Endothelial cell of umbilical vein (primary cell): ENCODE measurements at regions not wholly inside any gene's neighbourhood (a gene's known extent, or its start where the extent isn't known, plus 50 kb on each side); places are given as distances from the start of the nearest gene placed in this dataset. TPM values are rescaled to one million over a fixed set of nuclear protein-coding genes. Genes with fewer than 3 reads are reported as not detected.

ENCODE experiments used
- BruUV-seq: library from RNA; stranded (reverse); fragments of 400-500 nt; replicated peaks from 2 replicates; lab custom pipeline; 2021; lab: Mats Ljungman, UMichigan
- CTCF ChIA-PET: fragments of 300-600, 350-600 bp; sonication (Branson Sonifier 250); formaldehyde crosslinking; loops from one replicate; lab custom pipeline; 2021; ENCODE audit warnings: antibody characterized with exemption, inconsistent platforms; lab: Charles Lee
- POLR2A ChIA-PET: fragments of 300-600, 350-600 bp; sonication (Branson Sonifier 250); formaldehyde crosslinking; loops from one replicate; lab custom pipeline; 2021; ENCODE audit warnings: antibody characterized with exemption, inconsistent platforms; lab: Charles Lee
- DNase-seq: peaks from one replicate; pipeline ENCODE4 v3.0.0-alpha.2; 2011; ENCODE audit warnings: low read depth, low spot score
- FAIRE-seq: peaks from 2 replicates; lab custom pipeline; 2011; peaks lifted over from hg19 to GRCh38; lab: Jason Lieb, UNC
- H2AFZ ChIP-seq: 2 replicates; pipeline ENCODE4 v1.6.0; 2012; ENCODE audit warnings: low read depth, low read length, control low read depth, inconsistent platforms
- H3K27ac ChIP-seq: 2 replicates; pipeline ENCODE4 v1.5.1; 2011; ENCODE audit warnings: low read depth, mild to moderate bottlenecking, control low read depth, low read length, moderate library complexity; ENCODE audit not compliant: insufficient read depth
- H3K27me3 ChIP-seq, 2 experiments: 2 replicates each; pipeline versions ENCODE4 v1.6.0 to v1.6.1; 2011; ENCODE audit warnings: low read length in 2 of 2, mixed read lengths in 1 of 2; ENCODE audit not compliant: control insufficient read depth in 2 of 2, insufficient read depth in 2 of 2
- H3K36me3 ChIP-seq, 2 experiments: 2 replicates in 1 of 2; 3 replicates in 1 of 2; pipeline ENCODE4 v1.5.1; 2011; ENCODE audit warnings: low read length in 2 of 2, mild to moderate bottlenecking in 1 of 2, moderate library complexity in 1 of 2; ENCODE audit not compliant: control insufficient read depth in 2 of 2, insufficient read depth in 2 of 2; ENCODE audit errors: extremely low read depth in 1 of 2
- H3K4me1 ChIP-seq: 3 replicates; pipeline ENCODE4 v1.5.1; 2011; ENCODE audit warnings: mild to moderate bottlenecking, low read length; ENCODE audit not compliant: control insufficient read depth, insufficient read depth; ENCODE audit errors: extremely low read depth
- H3K4me2 ChIP-seq: 2 replicates; pipeline ENCODE4 v1.6.1; 2011; ENCODE audit warnings: low read length, control low read depth, mixed read lengths; ENCODE audit not compliant: insufficient read depth
- H3K4me3 ChIP-seq, 3 experiments: fragments of 200-600 bp in 1 of 3; sonication (generic), shearing (Covaris generic) in 1 of 3; replicated peaks in 1 of 3; 2 replicates each; pipeline ENCODE4 v1.5.1; 2011 to 2016; ENCODE audit warnings: control low read depth in 3 of 3, low read length in 3 of 3, mild to moderate bottlenecking in 2 of 3, inconsistent platforms in 1 of 3, low read depth in 1 of 3, moderate library complexity in 1 of 3; ENCODE audit not compliant: insufficient read depth in 1 of 3
- H3K79me2 ChIP-seq: 2 replicates; pipeline ENCODE4 v1.6.0; 2012; ENCODE audit warnings: low read length, inconsistent platforms; ENCODE audit not compliant: control insufficient read depth, insufficient read depth
- H3K9ac ChIP-seq: replicated peaks from 2 replicates; pipeline ENCODE3; 2011; ENCODE audit warnings: low read length, control low read depth; ENCODE audit not compliant: insufficient read depth; ENCODE audit errors: extremely low read depth
- H3K9me1 ChIP-seq: replicated peaks from 3 replicates; pipeline ENCODE4 v1.6.0; 2011; ENCODE audit warnings: mild to moderate bottlenecking, low read length; ENCODE audit not compliant: control insufficient read depth, insufficient read depth; ENCODE audit errors: extremely low read depth
- H3K9me3 ChIP-seq: replicated peaks from 2 replicates; pipeline ENCODE4 v1.5.1; 2012; ENCODE audit warnings: low read length, inconsistent platforms; ENCODE audit not compliant: control insufficient read depth, insufficient read depth
- H4K20me1 ChIP-seq: replicated peaks from 2 replicates; pipeline ENCODE3; 2011; ENCODE audit warnings: mild to moderate bottlenecking, low read length; ENCODE audit not compliant: control insufficient read depth, insufficient read depth; ENCODE audit errors: extremely low read depth
- CTCF ChIP-seq, 2 donors: IDR thresholded peaks; 1 replicate in 1 of 2; 2 replicates in 1 of 2; pipeline ENCODE4 v1.5.1; 2011; ENCODE audit warnings: low read length in 2 of 2, mild to moderate bottlenecking in 2 of 2, moderate library complexity in 2 of 2, control low read depth in 1 of 2, inconsistent platforms in 1 of 2, low read depth in 1 of 2; ENCODE audit not compliant: insufficient read depth in 1 of 2; ENCODE audit errors: extremely low read depth in 1 of 2
- EZH2 ChIP-seq: IDR thresholded peaks from 2 replicates; pipeline ENCODE4 v1.6.1; 2012; ENCODE audit warnings: borderline replicate concordance, low read depth, mild to moderate bottlenecking, moderate library complexity, low read length, inconsistent platforms; ENCODE audit not compliant: severe bottlenecking
- FOS ChIP-seq: IDR thresholded peaks from 2 replicates; pipeline ENCODE4 v1.6.1; 2011; ENCODE audit warnings: mild to moderate bottlenecking, low read length, moderate library complexity, borderline replicate concordance; ENCODE audit not compliant: insufficient read depth
- GATA2 ChIP-seq: IDR thresholded peaks from 2 replicates; pipeline ENCODE4 v1.7.0; 2011; ENCODE audit warnings: low read depth, mild to moderate bottlenecking, moderate library complexity, mixed read lengths, low read length; ENCODE audit not compliant: insufficient read length, insufficient read depth
- JUN ChIP-seq: IDR thresholded peaks from 2 replicates; pipeline ENCODE4 v1.6.1; 2011; ENCODE audit warnings: borderline replicate concordance, low read depth; ENCODE audit not compliant: insufficient read length, insufficient read depth
- MAX ChIP-seq: IDR thresholded peaks from 2 replicates; pipeline ENCODE4 v1.6.1; 2011; ENCODE audit not compliant: insufficient read depth, insufficient read length
- MYC ChIP-seq: IDR thresholded peaks from one replicate; pipeline ENCODE4 v1.6.1; 2011; ENCODE audit warnings: mild to moderate bottlenecking, low read depth, low read length
- POLR2A ChIP-seq: IDR thresholded peaks from 2 replicates; pipeline ENCODE4 v1.6.1; 2012; ENCODE audit warnings: low read depth, mild to moderate bottlenecking, control low read depth, low read length
- dilution Hi-C: fragments of 300-500 bp; cut with MboI; formaldehyde crosslinking; loops from one replicate; pipeline ENCODE4 v1.15.0; 2019; ENCODE audit warnings: low sequenced_read_pairs; ENCODE audit not compliant: extremely low pct_ligation_motif_present
- intact Hi-C: fragments of 100-400 bp; cut with micrococcal nuclease; formaldehyde crosslinking; loops from one replicate; pipeline ENCODE4 v1.10.0; 2022
- small RNA-seq: library from RNA; depleted of rRNA; stranded (forward); fragments of <200 nt; gene quantifications from one replicate; pipeline ENCODE3, GENCODE V24; 2012; ENCODE audit warnings: low replicate concordance, low read depth; ENCODE audit not compliant: insufficient read depth, insufficient read length

DNA sequence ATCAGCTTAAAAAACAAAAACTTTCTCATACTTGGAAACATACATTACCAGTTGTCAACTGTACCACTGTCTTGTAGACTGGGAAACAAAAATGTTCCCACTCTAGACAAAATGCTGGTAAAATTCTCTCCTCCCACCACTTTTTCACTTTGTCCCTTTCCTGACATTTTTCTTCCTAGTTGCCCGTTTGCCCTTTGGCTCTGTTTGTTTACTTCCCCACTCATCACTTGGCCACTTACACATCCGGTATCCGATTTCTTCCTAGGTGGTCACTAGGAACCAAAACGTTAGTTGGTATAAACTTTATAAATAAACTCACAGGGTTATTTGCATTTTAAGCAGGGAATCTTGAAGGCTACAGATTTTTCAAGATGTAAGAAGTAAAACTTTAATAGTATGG lies 84.9 kb downstream of the METTL4 start:
- H3K79me2 ChIP-seq: no peaks in the 10 kb centered on the region
- H3K36me3 ChIP-seq: no peaks in the 10 kb centered on the region
- H3K4me1 ChIP-seq: no peaks in the 10 kb centered on the region
- H3K27me3 ChIP-seq: peaks cover 0 to 6% of the 10 kb centered on the region in 2 experiments
- no peak overlapping the region for H3K27ac ChIP-seq
- intact Hi-C loops: no loop called here
- no TSS peak for BruUV-seq
- no peaks in the 10 kb centered on the region for H3K9me1 ChIP-seq
- DNase-seq (no peak), FAIRE-seq (no peak)
- TF ChIP-seq MAX (no peak), FOS (no peak), MYC (no peak), GATA2 (no peak), POLR2A (no peak), CTCF (IDR thresholded peaks at IDR 0.05; ENCODE audit: extremely low read depth in 1 of 2, insufficient read depth in 1 of 2, low read depth in 1 of 2, low read length in 2 of 2) (no peak), EZH2 (no peak), JUN (no peak)
- H3K4me2 ChIP-seq: no peak overlapping the region
- no peak overlapping the region for H2AFZ ChIP-seq
- ChIA-PET POLR2A (no interaction called here), CTCF (no interaction called here)
- H3K9me3 ChIP-seq: no peaks in the 10 kb centered on the region
- no peak overlapping the region for H3K9ac ChIP-seq
- H4K20me1 ChIP-seq: no peaks in the 10 kb centered on the region
- dilution Hi-C loops: no loop called here
- no peak overlapping the region for H3K4me3 ChIP-seq

Small RNAs in the stretch of these regions (small RNA-seq; reads per million reads assigned to genes)
- not detected for gene AP005119.1
- not detected for gene COX6CP3
- not detected for gene RN7SKP72
